Fibroblast of lung (primary cell): ENCODE measurements at regions not wholly inside any gene's neighbourhood (a gene's known extent, or its start where the extent isn't known, plus 50 kb on each side); places are given as distances from the start of the nearest gene placed in this dataset.

Experiments
- DNase-seq, 2 donors: peaks; one replicate each; pipeline versions ENCODE4 v3.0.0 to v3.0.0-alpha.2; 2010; ENCODE audit warnings: low read depth in 2 of 2
- H2AFZ ChIP-seq: 2 replicates; pipeline ENCODE4 v1.5.1; 2012; ENCODE audit warnings: low read length, control low read depth, inconsistent platforms
- H3K27ac ChIP-seq: 2 replicates; pipeline ENCODE4 v1.5.1; 2011; ENCODE audit warnings: low read length, control low read depth; ENCODE audit not compliant: insufficient read depth
- H3K27me3 ChIP-seq: 2 replicates; pipeline ENCODE4 v1.5.1; 2011; ENCODE audit warnings: mild to moderate bottlenecking, low read length; ENCODE audit not compliant: control insufficient read depth, insufficient read depth
- H3K36me3 ChIP-seq: 2 replicates; pipeline ENCODE4 v1.5.1; 2011; ENCODE audit warnings: low read length; ENCODE audit not compliant: control insufficient read depth, insufficient read depth
- H3K4me1 ChIP-seq: 2 replicates; pipeline ENCODE4 v1.5.1; 2011; ENCODE audit warnings: low read length; ENCODE audit not compliant: control insufficient read depth, insufficient read depth; ENCODE audit errors: extremely low read depth
- H3K4me2 ChIP-seq: 2 replicates; pipeline ENCODE4 v1.5.1; 2011; ENCODE audit warnings: low read length, control low read depth; ENCODE audit not compliant: insufficient read depth; ENCODE audit errors: extremely low read depth
- H3K4me3 ChIP-seq, 4 experiments: fragments of 200-600 bp in 1 of 4; sonication (generic) in 1 of 4; replicated peaks in 1 of 4; 2 replicates each; pipeline ENCODE4 v1.5.1; 2011 to 2016; ENCODE audit warnings: low read length in 4 of 4, low read depth in 3 of 4, mild to moderate bottlenecking in 3 of 4, control low read depth in 2 of 4, inconsistent platforms in 1 of 4, mixed read lengths in 1 of 4; ENCODE audit not compliant: insufficient read depth in 1 of 4; ENCODE audit errors: control extremely low read depth in 1 of 4
- H3K79me2 ChIP-seq: 2 replicates; pipeline ENCODE4 v1.5.1; 2012; ENCODE audit warnings: mild to moderate bottlenecking, low read length, inconsistent platforms; ENCODE audit not compliant: control insufficient read depth, insufficient read depth
- H3K9ac ChIP-seq: 2 replicates; pipeline ENCODE4 v1.5.1; 2011; ENCODE audit warnings: mild to moderate bottlenecking, low read length, control low read depth; ENCODE audit not compliant: insufficient read depth
- H3K9me3 ChIP-seq: 2 replicates; pipeline ENCODE4 v1.5.1; 2012; ENCODE audit warnings: low read depth, low read length; ENCODE audit not compliant: control insufficient read depth, insufficient read depth
- H4K20me1 ChIP-seq: 2 replicates; pipeline ENCODE4 v1.5.1; 2011; ENCODE audit warnings: low read length; ENCODE audit not compliant: control insufficient read depth, insufficient read depth; ENCODE audit errors: extremely low read depth
- CTCF ChIP-seq, 2 donors: IDR thresholded peaks in 1 of 2; conservative IDR thresholded peaks in 1 of 2; 1 replicate in 1 of 2; 2 replicates in 1 of 2; pipeline ENCODE4 v1.5.1; 2011 to 2012; ENCODE audit warnings: low read length in 2 of 2, control low read depth in 1 of 2, inconsistent platforms in 1 of 2, low read depth in 1 of 2, mild to moderate bottlenecking in 1 of 2
- EZH2 ChIP-seq: IDR thresholded peaks from 2 replicates; pipeline ENCODE4 v1.5.1; 2012; ENCODE audit warnings: low read length, control low read depth, mild to moderate bottlenecking; ENCODE audit errors: missing control alignments

- DNase-seq, result peak in 1 of 2 donors; percentile 7
- no peak overlapping the region for H3K9ac ChIP-seq
- H3K36me3 ChIP-seq, result no peaks in the 10 kb centered on the region
- no peak overlapping the region for H3K4me3 ChIP-seq
- no peaks in the 10 kb centered on the region for H3K27me3 ChIP-seq
- no peaks in the 10 kb centered on the region for H4K20me1 ChIP-seq
- H2AFZ ChIP-seq, result no peak overlapping the region
- H3K9me3 ChIP-seq, result no peaks in the 10 kb centered on the region
- TF ChIP-seq EZH2 (no peak), CTCF (conservative IDR thresholded peaks at IDR 0.05 in 1 of 2, IDR thresholded peaks at IDR 0.05 in 1 of 2; ENCODE audit: low read depth in 1 of 2, low read length in 2 of 2) (no peak)
- H3K79me2 ChIP-seq, result no peaks in the 10 kb centered on the region
- no peaks in the 10 kb centered on the region for H3K4me1 ChIP-seq
- H3K27ac ChIP-seq, result no peak overlapping the region
- no peak overlapping the region for H3K4me2 ChIP-seq
Measured at GRCh38 chr3:87175732-87176131, 51.4 kb upstream of the CHMP2B start.

- DNase-seq, result no peak
- Histone ChIP-seq H3K4me1 (no peaks in the 10 kb centered on the region), H3K79me2 (no peaks in the 10 kb centered on the region), H3K4me2 (no peak overlapping the region), H3K27ac (no peak overlapping the region), H3K36me3 (no peaks in the 10 kb centered on the region), H4K20me1 (no peaks in the 10 kb centered on the region), H3K9me3 (no peaks in the 10 kb centered on the region), H2AFZ (no peak overlapping the region), H3K27me3 (no peaks in the 10 kb centered on the region), H3K9ac (no peak overlapping the region), H3K4me3 (no peak overlapping the region)
- TF ChIP-seq EZH2 (no peak), CTCF (conservative IDR thresholded peaks at IDR 0.05 in 1 of 2, IDR thresholded peaks at IDR 0.05 in 1 of 2; ENCODE audit: low read depth in 1 of 2, low read length in 2 of 2) (no peak)
Measured at GRCh38 chr3:87173776-87174175, 53.3 kb upstream of the CHMP2B start.

- Histone ChIP-seq H3K27me3 (no peaks in the 10 kb centered on the region), H3K27ac (no peak overlapping the region), H3K9me3 (no peaks in the 10 kb centered on the region), H3K4me2 (no peak overlapping the region), H2AFZ (no peak overlapping the region), H3K4me1 (no peaks in the 10 kb centered on the region), H3K79me2 (no peaks in the 10 kb centered on the region), H4K20me1 (no peaks in the 10 kb centered on the region), H3K9ac (no peak overlapping the region), H3K36me3 (no peaks in the 10 kb centered on the region), H3K4me3 (no peak overlapping the region)
- TF ChIP-seq CTCF (conservative IDR thresholded peaks at IDR 0.05 in 1 of 2, IDR thresholded peaks at IDR 0.05 in 1 of 2; ENCODE audit: low read depth in 1 of 2, low read length in 2 of 2), result no peak
- no peak for TF ChIP-seq EZH2
- peak in 1 of 2 donors; percentile 28 for DNase-seq
Measured at GRCh38 chr3:87173071-87173470, 54.0 kb upstream of the CHMP2B start.
